ENCODE measurements at regions not wholly inside any gene's neighbourhood (a gene's known extent, or its start where the extent isn't known, plus 50 kb on each side); places are given as distances from the start of the nearest gene placed in this dataset.

DNA sequence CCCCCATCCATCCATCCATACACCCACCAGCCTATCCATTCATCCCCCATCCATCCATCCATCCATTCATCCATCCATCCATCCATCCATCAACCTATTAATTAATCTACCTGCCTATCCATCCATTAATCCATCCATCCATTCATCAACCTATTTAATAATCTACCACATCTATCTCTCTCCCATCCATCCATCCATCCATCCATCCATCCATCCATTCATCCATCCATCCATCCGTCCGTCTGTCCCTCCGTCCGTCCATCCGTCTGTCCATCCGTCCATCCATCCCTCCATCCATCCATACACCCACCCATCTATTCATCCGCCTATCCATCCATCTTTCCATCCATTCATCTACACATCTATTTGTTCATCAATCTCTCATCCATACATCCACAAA lies 205.3 kb downstream of the VRK1 start:
- Histone ChIP-seq H3F3A (ENCODE audit: insufficient read depth, low read length, poor library complexity, severe bottlenecking) (no peaks in the 10 kb centered on the region), H3K27ac (ENCODE audit: low read length) (no peak overlapping the region), H3K9me3 (ENCODE audit: low read length) (no peaks in the 10 kb centered on the region), H3K4me3 (ENCODE audit: low read length) (no peak overlapping the region), H3K4me2 (ENCODE audit: low read length) (no peak overlapping the region), H3K27me3 (ENCODE audit: insufficient read depth, low read depth, low read length) (no peaks in the 10 kb centered on the region), H3K9ac (ENCODE audit: low read length) (no peak overlapping the region), H3K79me2 (replicated peaks; ENCODE audit: insufficient read depth, low read length) (no peaks in the 10 kb centered on the region), H4K20me1 (ENCODE audit: insufficient read depth) (no peaks in the 10 kb centered on the region), H3K36me3 (ENCODE audit: insufficient read depth, low read length) (no peaks in the 10 kb centered on the region), H2AFZ (ENCODE audit: low read depth, low read length) (no peak overlapping the region), H3K9me2 (ENCODE audit: insufficient read depth, low read length) (no peaks in the 10 kb centered on the region)
- TF ChIP-seq, protein P1, sequence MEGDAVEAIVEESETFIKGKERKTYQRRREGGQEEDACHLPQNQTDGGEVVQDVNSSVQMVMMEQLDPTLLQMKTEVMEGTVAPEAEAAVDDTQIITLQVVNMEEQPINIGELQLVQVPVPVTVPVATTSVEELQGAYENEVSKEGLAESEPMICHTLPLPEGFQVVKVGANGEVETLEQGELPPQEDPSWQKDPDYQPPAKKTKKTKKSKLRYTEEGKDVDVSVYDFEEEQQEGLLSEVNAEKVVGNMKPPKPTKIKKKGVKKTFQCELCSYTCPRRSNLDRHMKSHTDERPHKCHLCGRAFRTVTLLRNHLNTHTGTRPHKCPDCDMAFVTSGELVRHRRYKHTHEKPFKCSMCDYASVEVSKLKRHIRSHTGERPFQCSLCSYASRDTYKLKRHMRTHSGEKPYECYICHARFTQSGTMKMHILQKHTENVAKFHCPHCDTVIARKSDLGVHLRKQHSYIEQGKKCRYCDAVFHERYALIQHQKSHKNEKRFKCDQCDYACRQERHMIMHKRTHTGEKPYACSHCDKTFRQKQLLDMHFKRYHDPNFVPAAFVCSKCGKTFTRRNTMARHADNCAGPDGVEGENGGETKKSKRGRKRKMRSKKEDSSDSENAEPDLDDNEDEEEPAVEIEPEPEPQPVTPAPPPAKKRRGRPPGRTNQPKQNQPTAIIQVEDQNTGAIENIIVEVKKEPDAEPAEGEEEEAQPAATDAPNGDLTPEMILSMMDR (IDR thresholded peaks at IDR 0.05; ENCODE audit: poor library complexity, severe bottlenecking): no peak
- TF ChIP-seq SMC3 (conservative IDR thresholded peaks at IDR 0.05; ENCODE audit: poor library complexity): no peak
- TF ChIP-seq EP300 (conservative IDR thresholded peaks at IDR 0.05; ENCODE audit: poor library complexity, severe bottlenecking): no peak
- no peak for TF ChIP-seq RAD21 (conservative IDR thresholded peaks at IDR 0.05)
- no peak for TF ChIP-seq EZH2 (IDR thresholded peaks at IDR 0.05; ENCODE audit: borderline replicate concordance, insufficient read depth, low read length, poor library complexity, severe bottlenecking)
- TF ChIP-seq TAF1 (IDR thresholded peaks at IDR 0.05; ENCODE audit: low read depth): no peak
- TF ChIP-seq POLR2AphosphoS5 (IDR thresholded peaks at IDR 0.05): no peak
- TF ChIP-seq MXI1 (conservative IDR thresholded peaks at IDR 0.05; ENCODE audit: poor library complexity, severe bottlenecking): no peak
- TF ChIP-seq, protein P2, sequence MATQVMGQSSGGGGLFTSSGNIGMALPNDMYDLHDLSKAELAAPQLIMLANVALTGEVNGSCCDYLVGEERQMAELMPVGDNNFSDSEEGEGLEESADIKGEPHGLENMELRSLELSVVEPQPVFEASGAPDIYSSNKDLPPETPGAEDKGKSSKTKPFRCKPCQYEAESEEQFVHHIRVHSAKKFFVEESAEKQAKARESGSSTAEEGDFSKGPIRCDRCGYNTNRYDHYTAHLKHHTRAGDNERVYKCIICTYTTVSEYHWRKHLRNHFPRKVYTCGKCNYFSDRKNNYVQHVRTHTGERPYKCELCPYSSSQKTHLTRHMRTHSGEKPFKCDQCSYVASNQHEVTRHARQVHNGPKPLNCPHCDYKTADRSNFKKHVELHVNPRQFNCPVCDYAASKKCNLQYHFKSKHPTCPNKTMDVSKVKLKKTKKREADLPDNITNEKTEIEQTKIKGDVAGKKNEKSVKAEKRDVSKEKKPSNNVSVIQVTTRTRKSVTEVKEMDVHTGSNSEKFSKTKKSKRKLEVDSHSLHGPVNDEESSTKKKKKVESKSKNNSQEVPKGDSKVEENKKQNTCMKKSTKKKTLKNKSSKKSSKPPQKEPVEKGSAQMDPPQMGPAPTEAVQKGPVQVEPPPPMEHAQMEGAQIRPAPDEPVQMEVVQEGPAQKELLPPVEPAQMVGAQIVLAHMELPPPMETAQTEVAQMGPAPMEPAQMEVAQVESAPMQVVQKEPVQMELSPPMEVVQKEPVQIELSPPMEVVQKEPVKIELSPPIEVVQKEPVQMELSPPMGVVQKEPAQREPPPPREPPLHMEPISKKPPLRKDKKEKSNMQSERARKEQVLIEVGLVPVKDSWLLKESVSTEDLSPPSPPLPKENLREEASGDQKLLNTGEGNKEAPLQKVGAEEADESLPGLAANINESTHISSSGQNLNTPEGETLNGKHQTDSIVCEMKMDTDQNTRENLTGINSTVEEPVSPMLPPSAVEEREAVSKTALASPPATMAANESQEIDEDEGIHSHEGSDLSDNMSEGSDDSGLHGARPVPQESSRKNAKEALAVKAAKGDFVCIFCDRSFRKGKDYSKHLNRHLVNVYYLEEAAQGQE (IDR thresholded peaks at IDR 0.05; ENCODE audit: borderline replicate concordance): no peak

DNA sequence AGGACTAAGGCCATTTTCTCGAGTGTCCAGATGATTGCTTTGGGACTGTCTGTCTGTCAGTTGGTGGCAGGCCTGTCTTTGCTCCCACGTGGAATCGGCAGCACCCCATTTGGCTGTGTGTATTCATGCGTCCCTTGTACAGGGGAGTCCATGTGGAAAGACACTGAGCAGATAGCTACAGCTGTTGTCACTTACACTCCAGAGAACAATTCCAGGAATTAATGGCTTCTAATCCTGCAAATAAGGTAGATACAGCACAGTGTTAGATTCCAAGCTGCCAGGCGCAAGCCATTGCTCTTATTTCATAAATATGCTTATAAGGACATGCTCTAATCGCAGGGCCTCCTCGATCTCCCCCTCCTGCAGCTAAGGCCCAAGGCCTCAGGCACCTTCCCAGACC lies 208.8 kb downstream of the VRK1 start:
- Histone ChIP-seq H3K79me2 (replicated peaks; ENCODE audit: insufficient read depth, low read length) (no peaks in the 10 kb centered on the region), H2AFZ (ENCODE audit: low read depth, low read length) (no peak overlapping the region), H3K4me2 (ENCODE audit: low read length) (no peak overlapping the region), H3K9me2 (ENCODE audit: insufficient read depth, low read length) (no peaks in the 10 kb centered on the region), H3K27ac (ENCODE audit: low read length) (peak overlapping the region; percentile 27), H4K20me1 (ENCODE audit: insufficient read depth) (no peaks in the 10 kb centered on the region), H3K9me3 (ENCODE audit: low read length) (no peaks in the 10 kb centered on the region), H3K4me3 (ENCODE audit: low read length) (no peak overlapping the region), H3K27me3 (ENCODE audit: insufficient read depth, low read depth, low read length) (no peaks in the 10 kb centered on the region), H3K9ac (ENCODE audit: low read length) (peak overlapping the region; percentile 2), H3K36me3 (ENCODE audit: insufficient read depth, low read length) (no peaks in the 10 kb centered on the region), H3F3A (ENCODE audit: insufficient read depth, low read length, poor library complexity, severe bottlenecking) (no peaks in the 10 kb centered on the region)
- TF ChIP-seq POLR2AphosphoS5 (IDR thresholded peaks at IDR 0.05): no peak
- TF ChIP-seq TAF1 (IDR thresholded peaks at IDR 0.05; ENCODE audit: low read depth): no peak
- no peak for TF ChIP-seq SMC3 (conservative IDR thresholded peaks at IDR 0.05; ENCODE audit: poor library complexity)
- TF ChIP-seq MXI1 (conservative IDR thresholded peaks at IDR 0.05; ENCODE audit: poor library complexity, severe bottlenecking): no peak
- no peak for TF ChIP-seq EZH2 (IDR thresholded peaks at IDR 0.05; ENCODE audit: borderline replicate concordance, insufficient read depth, low read length, poor library complexity, severe bottlenecking)

All from neural cell (in vitro differentiated cells).